ENCODE measurements at regions not wholly inside any gene's neighbourhood (a gene's known extent, or its start where the extent isn't known, plus 50 kb on each side); places are given as distances from the start of the nearest gene placed in this dataset.

DNA sequence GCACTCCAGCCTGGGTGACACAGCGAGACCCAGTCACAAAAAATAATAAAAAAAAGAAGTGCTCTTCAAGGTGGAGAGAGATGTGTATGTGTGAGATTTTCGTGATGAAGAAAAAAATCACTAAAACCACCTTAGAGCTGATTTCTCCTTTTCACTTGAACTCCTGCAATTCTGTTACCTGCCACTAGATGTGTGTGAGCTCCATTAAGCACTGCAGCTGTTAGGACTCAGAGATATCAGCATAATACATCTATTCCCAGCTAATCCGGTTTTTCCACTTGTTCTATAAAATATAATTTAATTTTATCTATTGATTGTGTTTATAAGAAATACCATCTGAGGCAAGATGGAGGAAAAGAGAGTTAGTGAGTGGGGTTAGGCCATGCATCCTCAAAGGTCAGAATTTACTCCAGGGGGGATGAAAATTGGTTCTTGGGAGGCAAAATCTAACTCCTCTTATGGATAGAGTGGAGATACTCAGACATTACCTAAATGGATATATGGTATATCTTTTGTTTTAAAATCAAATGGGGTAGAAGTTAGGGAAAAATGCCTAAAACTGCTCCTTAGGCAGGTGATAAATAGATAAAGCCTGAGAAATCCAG lies 152.7 kb downstream of the IL20RB start:
- Histone ChIP-seq H3K36me3 (replicated peaks in 1 of 2; ENCODE audit: control insufficient read depth in 1 of 2, insufficient read depth in 2 of 2, low read length in 2 of 2) (no peaks in the 10 kb centered on the region), H3K4me1 (ENCODE audit: insufficient read depth, low read length) (no peaks in the 10 kb centered on the region), H3K9me3 (ENCODE audit: low read length) (no peaks in the 10 kb centered on the region), H3K4me2 (ENCODE audit: low read depth, low read length) (no peak overlapping the region), H3K4me3 (replicated peaks in 1 of 3; ENCODE audit: insufficient read depth in 1 of 3, low read depth in 2 of 3, low read length in 3 of 3) (no peak overlapping the region), H2AFZ (ENCODE audit: low read length) (no peak overlapping the region), H3K27me3 (ENCODE audit: control insufficient read depth in 1 of 2, insufficient read depth in 2 of 2, low read length in 2 of 2) (no peaks in the 10 kb centered on the region), H3K27ac (ENCODE audit: extremely low read length, insufficient read depth, low read length) (no peak overlapping the region), H3K79me2 (ENCODE audit: insufficient read depth, low read length) (no peaks in the 10 kb centered on the region), H3K9ac (ENCODE audit: insufficient read depth, low read depth, low read length) (no peak overlapping the region), H4K20me1 (ENCODE audit: insufficient read depth, low read length) (no peaks in the 10 kb centered on the region)
- ChIA-PET POLR2A (no interaction called here), CTCF (ENCODE audit: low intra/inter-chr PET ratio, low total read pairs) (interaction anchor here (0.8 to 1.7 kb wide), 2 partner anchors 836 to 860 kb away, joined by 3 to 4 read pairs; no protein-coding TSS in a partner anchor)
- WGBS (ENCODE audit: low lambda C conversion rate) = 1% methylated on average over 3 of the region's 3 CpGs
- TF ChIP-seq ZNF44 (CRISPR knock-in tag; IDR thresholded peaks at IDR 0.05) = no peak
- TF ChIP-seq, protein P1, sequence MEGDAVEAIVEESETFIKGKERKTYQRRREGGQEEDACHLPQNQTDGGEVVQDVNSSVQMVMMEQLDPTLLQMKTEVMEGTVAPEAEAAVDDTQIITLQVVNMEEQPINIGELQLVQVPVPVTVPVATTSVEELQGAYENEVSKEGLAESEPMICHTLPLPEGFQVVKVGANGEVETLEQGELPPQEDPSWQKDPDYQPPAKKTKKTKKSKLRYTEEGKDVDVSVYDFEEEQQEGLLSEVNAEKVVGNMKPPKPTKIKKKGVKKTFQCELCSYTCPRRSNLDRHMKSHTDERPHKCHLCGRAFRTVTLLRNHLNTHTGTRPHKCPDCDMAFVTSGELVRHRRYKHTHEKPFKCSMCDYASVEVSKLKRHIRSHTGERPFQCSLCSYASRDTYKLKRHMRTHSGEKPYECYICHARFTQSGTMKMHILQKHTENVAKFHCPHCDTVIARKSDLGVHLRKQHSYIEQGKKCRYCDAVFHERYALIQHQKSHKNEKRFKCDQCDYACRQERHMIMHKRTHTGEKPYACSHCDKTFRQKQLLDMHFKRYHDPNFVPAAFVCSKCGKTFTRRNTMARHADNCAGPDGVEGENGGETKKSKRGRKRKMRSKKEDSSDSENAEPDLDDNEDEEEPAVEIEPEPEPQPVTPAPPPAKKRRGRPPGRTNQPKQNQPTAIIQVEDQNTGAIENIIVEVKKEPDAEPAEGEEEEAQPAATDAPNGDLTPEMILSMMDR (CRISPR knock-in tag; IDR thresholded peaks at IDR 0.05) = peak; percentile 45
- TF ChIP-seq, protein P2, sequence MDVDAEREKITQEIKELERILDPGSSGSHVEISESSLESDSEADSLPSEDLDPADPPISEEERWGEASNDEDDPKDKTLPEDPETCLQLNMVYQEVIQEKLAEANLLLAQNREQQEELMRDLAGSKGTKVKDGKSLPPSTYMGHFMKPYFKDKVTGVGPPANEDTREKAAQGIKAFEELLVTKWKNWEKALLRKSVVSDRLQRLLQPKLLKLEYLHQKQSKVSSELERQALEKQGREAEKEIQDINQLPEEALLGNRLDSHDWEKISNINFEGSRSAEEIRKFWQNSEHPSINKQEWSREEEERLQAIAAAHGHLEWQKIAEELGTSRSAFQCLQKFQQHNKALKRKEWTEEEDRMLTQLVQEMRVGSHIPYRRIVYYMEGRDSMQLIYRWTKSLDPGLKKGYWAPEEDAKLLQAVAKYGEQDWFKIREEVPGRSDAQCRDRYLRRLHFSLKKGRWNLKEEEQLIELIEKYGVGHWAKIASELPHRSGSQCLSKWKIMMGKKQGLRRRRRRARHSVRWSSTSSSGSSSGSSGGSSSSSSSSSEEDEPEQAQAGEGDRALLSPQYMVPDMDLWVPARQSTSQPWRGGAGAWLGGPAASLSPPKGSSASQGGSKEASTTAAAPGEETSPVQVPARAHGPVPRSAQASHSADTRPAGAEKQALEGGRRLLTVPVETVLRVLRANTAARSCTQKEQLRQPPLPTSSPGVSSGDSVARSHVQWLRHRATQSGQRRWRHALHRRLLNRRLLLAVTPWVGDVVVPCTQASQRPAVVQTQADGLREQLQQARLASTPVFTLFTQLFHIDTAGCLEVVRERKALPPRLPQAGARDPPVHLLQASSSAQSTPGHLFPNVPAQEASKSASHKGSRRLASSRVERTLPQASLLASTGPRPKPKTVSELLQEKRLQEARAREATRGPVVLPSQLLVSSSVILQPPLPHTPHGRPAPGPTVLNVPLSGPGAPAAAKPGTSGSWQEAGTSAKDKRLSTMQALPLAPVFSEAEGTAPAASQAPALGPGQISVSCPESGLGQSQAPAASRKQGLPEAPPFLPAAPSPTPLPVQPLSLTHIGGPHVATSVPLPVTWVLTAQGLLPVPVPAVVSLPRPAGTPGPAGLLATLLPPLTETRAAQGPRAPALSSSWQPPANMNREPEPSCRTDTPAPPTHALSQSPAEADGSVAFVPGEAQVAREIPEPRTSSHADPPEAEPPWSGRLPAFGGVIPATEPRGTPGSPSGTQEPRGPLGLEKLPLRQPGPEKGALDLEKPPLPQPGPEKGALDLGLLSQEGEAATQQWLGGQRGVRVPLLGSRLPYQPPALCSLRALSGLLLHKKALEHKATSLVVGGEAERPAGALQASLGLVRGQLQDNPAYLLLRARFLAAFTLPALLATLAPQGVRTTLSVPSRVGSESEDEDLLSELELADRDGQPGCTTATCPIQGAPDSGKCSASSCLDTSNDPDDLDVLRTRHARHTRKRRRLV (CRISPR knock-in tag; IDR thresholded peaks at IDR 0.05) = no peak
- no peak for TF ChIP-seq NRL (CRISPR knock-in tag; IDR thresholded peaks at IDR 0.05; ENCODE audit: borderline replicate concordance)
- TF ChIP-seq EEA1 (CRISPR knock-in tag; IDR thresholded peaks at IDR 0.05; ENCODE audit: borderline replicate concordance) = no peak
- TF ChIP-seq, protein P3, sequence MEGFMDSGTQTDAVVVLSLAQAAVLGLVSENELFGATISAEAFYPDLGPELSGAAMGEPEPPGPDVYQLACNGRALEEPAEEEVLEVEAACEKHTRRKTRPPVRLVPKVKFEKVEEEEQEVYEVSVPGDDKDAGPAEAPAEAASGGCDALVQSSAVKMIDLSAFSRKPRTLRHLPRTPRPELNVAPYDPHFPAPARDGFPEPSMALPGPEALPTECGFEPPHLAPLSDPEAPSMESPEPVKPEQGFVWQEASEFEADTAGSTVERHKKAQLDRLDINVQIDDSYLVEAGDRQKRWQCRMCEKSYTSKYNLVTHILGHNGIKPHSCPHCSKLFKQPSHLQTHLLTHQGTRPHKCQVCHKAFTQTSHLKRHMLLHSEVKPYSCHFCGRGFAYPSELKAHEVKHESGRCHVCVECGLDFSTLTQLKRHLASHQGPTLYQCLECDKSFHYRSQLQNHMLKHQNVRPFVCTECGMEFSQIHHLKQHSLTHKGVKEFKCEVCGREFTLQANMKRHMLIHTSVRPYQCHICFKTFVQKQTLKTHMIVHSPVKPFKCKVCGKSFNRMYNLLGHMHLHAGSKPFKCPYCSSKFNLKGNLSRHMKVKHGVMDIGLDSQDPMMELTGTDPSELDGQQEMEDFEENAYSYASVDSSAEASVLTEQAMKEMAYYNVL (CRISPR knock-in tag; IDR thresholded peaks at IDR 0.05; ENCODE audit: borderline replicate concordance) = no peak
- peak; percentile 37 for TF ChIP-seq STAG1 (CRISPR knock-in tag; IDR thresholded peaks at IDR 0.05)
- TF ChIP-seq, protein P4, sequence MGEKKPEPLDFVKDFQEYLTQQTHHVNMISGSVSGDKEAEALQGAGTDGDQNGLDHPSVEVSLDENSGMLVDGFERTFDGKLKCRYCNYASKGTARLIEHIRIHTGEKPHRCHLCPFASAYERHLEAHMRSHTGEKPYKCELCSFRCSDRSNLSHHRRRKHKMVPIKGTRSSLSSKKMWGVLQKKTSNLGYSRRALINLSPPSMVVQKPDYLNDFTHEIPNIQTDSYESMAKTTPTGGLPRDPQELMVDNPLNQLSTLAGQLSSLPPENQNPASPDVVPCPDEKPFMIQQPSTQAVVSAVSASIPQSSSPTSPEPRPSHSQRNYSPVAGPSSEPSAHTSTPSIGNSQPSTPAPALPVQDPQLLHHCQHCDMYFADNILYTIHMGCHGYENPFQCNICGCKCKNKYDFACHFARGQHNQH (CRISPR knock-in tag; IDR thresholded peaks at IDR 0.05) = no peak
- no peak for TF ChIP-seq CEBPG (CRISPR knock-in tag; IDR thresholded peaks at IDR 0.05)
- ATAC-seq (peak; percentile 66), FAIRE-seq (peak; percentile 56), DNase-seq (ENCODE audit: low spot score) (peak; percentile 17)
- in situ Hi-C loops (cut with HindIII; ENCODE audit: extremely low pct_ligation_motif_present, low pct_unique_long_range_greater_than_20kb) (no loop called here), intact Hi-C loops (cut with micrococcal nuclease; ENCODE audit: unreplicated experiment) (loop anchor here (2.0 kb wide), 1 partner anchor 582 kb away; no protein-coding TSS in a partner anchor)
- BruUV-seq (replicated peaks) = no TSS peak

All from HepG2 (cell line).